NB4 (cell line): ENCODE measurements at regions not wholly inside any gene's neighbourhood (a gene's known extent, or its start where the extent isn't known, plus 50 kb on each side); places are given as distances from the start of the nearest gene placed in this dataset.

Experiments
- MYC ChIP-seq: IDR thresholded peaks from 2 replicates; pipeline ENCODE4 v1.6.1; 2011; ENCODE audit warnings: low read depth, low read length
- POLR2A ChIP-seq: IDR thresholded peaks from 2 replicates; pipeline ENCODE4 v1.6.1; 2011; ENCODE audit warnings: mild to moderate bottlenecking; ENCODE audit not compliant: insufficient read length; ENCODE audit errors: extremely low read depth
- TF ChIP-seq, protein P1 (sequence below): IDR thresholded peaks from one replicate; pipeline ENCODE4 v1.5.1; 2012; ENCODE audit warnings: low read depth, low read length

DNA sequence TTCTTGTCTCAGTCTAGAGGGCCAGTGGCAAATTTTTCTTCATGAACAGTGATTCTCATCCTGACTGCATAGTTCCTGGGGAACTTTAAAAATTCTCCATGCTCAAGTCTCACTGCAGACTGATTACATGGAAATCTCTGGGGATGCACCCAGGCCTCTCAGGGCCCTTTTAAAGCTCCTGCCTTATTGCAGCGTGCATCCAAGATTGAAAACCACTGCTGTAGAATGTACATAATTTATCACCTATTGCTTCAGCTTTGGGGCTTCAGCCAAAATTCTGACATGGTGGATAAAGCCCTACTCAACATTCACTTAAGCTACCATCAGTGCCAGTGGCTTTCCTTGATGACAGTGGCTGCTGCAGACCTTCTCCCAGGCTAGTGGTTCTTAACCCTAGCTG, 143.8 kb downstream of the BTBD3 start:
- TF ChIP-seq POLR2A = no peak
- TF ChIP-seq, protein P1, sequence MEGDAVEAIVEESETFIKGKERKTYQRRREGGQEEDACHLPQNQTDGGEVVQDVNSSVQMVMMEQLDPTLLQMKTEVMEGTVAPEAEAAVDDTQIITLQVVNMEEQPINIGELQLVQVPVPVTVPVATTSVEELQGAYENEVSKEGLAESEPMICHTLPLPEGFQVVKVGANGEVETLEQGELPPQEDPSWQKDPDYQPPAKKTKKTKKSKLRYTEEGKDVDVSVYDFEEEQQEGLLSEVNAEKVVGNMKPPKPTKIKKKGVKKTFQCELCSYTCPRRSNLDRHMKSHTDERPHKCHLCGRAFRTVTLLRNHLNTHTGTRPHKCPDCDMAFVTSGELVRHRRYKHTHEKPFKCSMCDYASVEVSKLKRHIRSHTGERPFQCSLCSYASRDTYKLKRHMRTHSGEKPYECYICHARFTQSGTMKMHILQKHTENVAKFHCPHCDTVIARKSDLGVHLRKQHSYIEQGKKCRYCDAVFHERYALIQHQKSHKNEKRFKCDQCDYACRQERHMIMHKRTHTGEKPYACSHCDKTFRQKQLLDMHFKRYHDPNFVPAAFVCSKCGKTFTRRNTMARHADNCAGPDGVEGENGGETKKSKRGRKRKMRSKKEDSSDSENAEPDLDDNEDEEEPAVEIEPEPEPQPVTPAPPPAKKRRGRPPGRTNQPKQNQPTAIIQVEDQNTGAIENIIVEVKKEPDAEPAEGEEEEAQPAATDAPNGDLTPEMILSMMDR = no peak
- no peak for TF ChIP-seq MYC
